Kidney (tissue), 13 donors: ENCODE measurements at regions not wholly inside any gene's neighbourhood (a gene's known extent, or its start where the extent isn't known, plus 50 kb on each side); places are given as distances from the start of the nearest gene placed in this dataset.

Source experiments
- DNase-seq, 5 donors: peaks; one replicate each; pipeline ENCODE4 v3.0.0-alpha.2; 2013 to 2020
- FAIRE-seq: peaks from 2 replicates; lab custom pipeline; 2012; peaks lifted over from hg19 to GRCh38; lab: Jason Lieb, UNC
- H3K27ac ChIP-seq, 2 donors: one replicate each; pipeline ENCODE4 v1.7.0; 2013; ENCODE audit warnings: low read depth in 2 of 2, low read length in 2 of 2, inconsistent platforms in 1 of 2
- H3K27me3 ChIP-seq: one replicate; pipeline ENCODE4 v1.7.1; 2013; ENCODE audit warnings: low read length, inconsistent platforms; ENCODE audit not compliant: control insufficient read depth, insufficient read depth
- H3K36me3 ChIP-seq, 3 donors: one replicate each; pipeline versions ENCODE4 v1.7.0 to v1.7.1; 2013; ENCODE audit warnings: low read length in 3 of 3, control low read depth in 1 of 3, inconsistent platforms in 1 of 3; ENCODE audit not compliant: insufficient read depth in 3 of 3, control insufficient read depth in 2 of 3
- H3K4me1 ChIP-seq, 3 donors: one replicate each; pipeline versions ENCODE4 v1.7.0 to v1.7.1; 2013; ENCODE audit warnings: low read length in 3 of 3, inconsistent platforms in 1 of 3, low read depth in 1 of 3; ENCODE audit not compliant: control insufficient read depth in 2 of 3, insufficient read depth in 2 of 3
- H3K4me3 ChIP-seq, 3 donors: one replicate each; pipeline versions ENCODE4 v1.7.0 to v1.8.1; 2013; ENCODE audit warnings: low read length in 3 of 3, control low read depth in 1 of 3, inconsistent platforms in 1 of 3
- H3K9ac ChIP-seq, 3 donors: one replicate each; pipeline versions ENCODE4 v1.7.0 to v1.7.1; 2013; ENCODE audit warnings: low read length in 3 of 3, control low read depth in 1 of 3, inconsistent platforms in 1 of 3
- H3K9me3 ChIP-seq, 3 donors: one replicate each; pipeline versions ENCODE4 v1.7.0 to v1.7.1; 2013; ENCODE audit warnings: low read length in 3 of 3, control low read depth in 1 of 3, inconsistent platforms in 1 of 3; ENCODE audit not compliant: control insufficient read depth in 2 of 3, insufficient read depth in 1 of 3
- intact Hi-C: fragments of 100-400 bp; cut with DNase I; formaldehyde crosslinking; loops from one replicate; pipeline ENCODE4 v1.11.1; 2022
- TF ChIP-seq, protein P1 (sequence below): IDR thresholded peaks from 3 replicates; pipeline ENCODE4 v1.5.1; 2012; ENCODE audit warnings: mild to moderate bottlenecking, moderate library complexity, borderline replicate concordance; ENCODE audit not compliant: insufficient read depth; ENCODE audit errors: extremely low read depth
- donor health status: control.
- donor health status: control.
- donor health status: control.
- donor health status: control.
- donor health status: control.
- donor health status: DM: yes; HTN: yes; CAD: no.
- donor health status: Normal renal cell carcinoma (clear cell type).

DNA sequence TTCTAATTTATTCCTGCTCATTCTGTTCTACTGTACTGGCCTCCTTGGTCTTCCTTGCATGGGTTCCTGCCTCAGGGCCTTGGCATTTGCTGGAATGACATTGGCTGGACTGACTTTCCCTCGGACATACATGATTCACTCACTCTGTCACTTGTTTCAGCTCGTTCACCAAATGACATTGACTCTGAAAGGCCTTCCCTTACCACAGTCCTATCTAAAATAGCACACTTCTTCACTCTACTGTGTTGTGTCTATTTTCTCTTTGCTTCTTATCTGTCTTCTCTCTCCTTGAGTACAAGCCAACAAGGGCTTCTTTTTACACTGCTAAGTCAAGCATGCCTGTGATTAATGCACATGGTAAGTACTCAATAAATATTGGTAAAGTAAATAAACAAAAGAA lies 65.6 kb downstream of the SCG2 start:
- no peak for DNase-seq
- H3K9me3 ChIP-seq, result no peaks in the 10 kb centered on the region
- no peak overlapping the region for H3K27ac ChIP-seq
- FAIRE-seq, result no peak
- TF ChIP-seq, protein P1, sequence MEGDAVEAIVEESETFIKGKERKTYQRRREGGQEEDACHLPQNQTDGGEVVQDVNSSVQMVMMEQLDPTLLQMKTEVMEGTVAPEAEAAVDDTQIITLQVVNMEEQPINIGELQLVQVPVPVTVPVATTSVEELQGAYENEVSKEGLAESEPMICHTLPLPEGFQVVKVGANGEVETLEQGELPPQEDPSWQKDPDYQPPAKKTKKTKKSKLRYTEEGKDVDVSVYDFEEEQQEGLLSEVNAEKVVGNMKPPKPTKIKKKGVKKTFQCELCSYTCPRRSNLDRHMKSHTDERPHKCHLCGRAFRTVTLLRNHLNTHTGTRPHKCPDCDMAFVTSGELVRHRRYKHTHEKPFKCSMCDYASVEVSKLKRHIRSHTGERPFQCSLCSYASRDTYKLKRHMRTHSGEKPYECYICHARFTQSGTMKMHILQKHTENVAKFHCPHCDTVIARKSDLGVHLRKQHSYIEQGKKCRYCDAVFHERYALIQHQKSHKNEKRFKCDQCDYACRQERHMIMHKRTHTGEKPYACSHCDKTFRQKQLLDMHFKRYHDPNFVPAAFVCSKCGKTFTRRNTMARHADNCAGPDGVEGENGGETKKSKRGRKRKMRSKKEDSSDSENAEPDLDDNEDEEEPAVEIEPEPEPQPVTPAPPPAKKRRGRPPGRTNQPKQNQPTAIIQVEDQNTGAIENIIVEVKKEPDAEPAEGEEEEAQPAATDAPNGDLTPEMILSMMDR, result no peak
- no peaks in the 10 kb centered on the region for H3K27me3 ChIP-seq
- H3K4me1 ChIP-seq, result peaks cover 0 to 11% (median 3%) of the 10 kb centered on the region in 3 donors
- H3K36me3 ChIP-seq, result no peaks in the 10 kb centered on the region
- intact Hi-C loops, result no loop called here
- no peak overlapping the region for H3K4me3 ChIP-seq
- no peak overlapping the region for H3K9ac ChIP-seq

DNA sequence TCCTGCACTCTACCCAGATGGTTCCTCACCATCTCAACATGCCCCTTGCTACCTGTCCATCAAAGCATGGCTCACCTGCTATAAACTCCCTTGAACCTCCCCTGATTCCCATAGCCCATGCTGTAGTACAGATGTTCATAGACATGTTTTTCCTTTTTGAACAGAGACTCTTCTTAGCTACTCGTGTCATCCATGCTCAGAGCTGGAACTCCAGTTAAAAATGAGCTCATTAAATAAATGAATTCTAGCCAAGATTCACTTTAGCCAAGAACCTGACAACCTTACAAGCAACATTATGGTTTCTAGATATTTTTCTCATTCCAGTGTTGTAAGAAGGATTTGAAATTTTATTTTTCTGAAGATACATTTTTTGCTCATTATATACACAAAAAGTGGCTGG lies 65.0 kb downstream of the SCG2 start:
- Histone ChIP-seq H3K27ac (no peak overlapping the region), H3K9me3 (no peaks in the 10 kb centered on the region), H3K4me3 (no peak overlapping the region), H3K36me3 (no peaks in the 10 kb centered on the region), H3K9ac (no peak overlapping the region), H3K27me3 (no peaks in the 10 kb centered on the region), H3K4me1 (peaks cover 0 to 11% (median 3%) of the 10 kb centered on the region in 3 donors)
- no peak for FAIRE-seq
- TF ChIP-seq, protein P1, result no peak
- no peak for DNase-seq
- intact Hi-C loops, result no loop called here

GRCh38 chr2:223537651-223538601 lies 64.2 kb downstream of the SCG2 start:
- no peaks in the 10 kb centered on the region for H3K36me3 ChIP-seq
- no peak overlapping the region for H3K4me3 ChIP-seq
- no peak overlapping the region for H3K9ac ChIP-seq
- H3K27me3 ChIP-seq, result no peaks in the 10 kb centered on the region
- no peak overlapping the region for H3K27ac ChIP-seq
- H3K9me3 ChIP-seq, result no peaks in the 10 kb centered on the region
- FAIRE-seq, result no peak
- TF ChIP-seq, protein P1, result no peak
- intact Hi-C loops, result no loop called here
- peaks cover 0 to 11% (median 3%) of the 10 kb centered on the region in 3 donors for H3K4me1 ChIP-seq
- peak in 2 of 5 donors; percentile 30 to 42 for DNase-seq
